GM18868 (cell line): ENCODE measurements at regions not wholly inside any gene's neighbourhood (a gene's known extent, or its start where the extent isn't known, plus 50 kb on each side); places are given as distances from the start of the nearest gene placed in this dataset.

Experiments
- ATAC-seq: cut with Tn5 transposase; IDR thresholded peaks from one replicate; pipeline ENCODE4 v1.9.1; 2021; ENCODE audit warnings: mild to moderate bottlenecking, moderate library complexity; ENCODE audit not compliant: unreplicated experiment

- ATAC-seq = no peak
Observed at GRCh38 chr6:6884193-6884627, 223.6 kb upstream of the RREB1 start.

DNA sequence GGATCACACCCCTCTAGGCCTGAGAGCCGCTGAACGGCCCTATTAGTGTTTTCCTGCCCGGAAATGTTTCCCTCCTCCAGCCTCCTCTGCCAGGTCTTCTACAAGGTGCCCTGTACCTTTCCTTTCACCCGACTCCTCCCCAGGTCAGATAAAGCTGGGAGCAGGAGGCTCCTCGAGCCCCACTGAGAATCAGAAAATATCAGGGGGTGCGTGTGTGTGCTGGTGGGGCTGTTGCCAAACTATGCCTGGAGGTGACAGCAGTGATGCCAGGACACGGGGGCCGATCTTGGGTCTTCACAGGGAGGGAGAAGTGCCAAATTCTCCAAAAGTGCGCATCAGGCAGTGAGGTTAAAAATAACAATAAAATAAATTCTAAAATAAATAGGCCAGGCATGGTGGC is 222.8 kb upstream of the RREB1 start:
- ATAC-seq = no peak

DNA sequence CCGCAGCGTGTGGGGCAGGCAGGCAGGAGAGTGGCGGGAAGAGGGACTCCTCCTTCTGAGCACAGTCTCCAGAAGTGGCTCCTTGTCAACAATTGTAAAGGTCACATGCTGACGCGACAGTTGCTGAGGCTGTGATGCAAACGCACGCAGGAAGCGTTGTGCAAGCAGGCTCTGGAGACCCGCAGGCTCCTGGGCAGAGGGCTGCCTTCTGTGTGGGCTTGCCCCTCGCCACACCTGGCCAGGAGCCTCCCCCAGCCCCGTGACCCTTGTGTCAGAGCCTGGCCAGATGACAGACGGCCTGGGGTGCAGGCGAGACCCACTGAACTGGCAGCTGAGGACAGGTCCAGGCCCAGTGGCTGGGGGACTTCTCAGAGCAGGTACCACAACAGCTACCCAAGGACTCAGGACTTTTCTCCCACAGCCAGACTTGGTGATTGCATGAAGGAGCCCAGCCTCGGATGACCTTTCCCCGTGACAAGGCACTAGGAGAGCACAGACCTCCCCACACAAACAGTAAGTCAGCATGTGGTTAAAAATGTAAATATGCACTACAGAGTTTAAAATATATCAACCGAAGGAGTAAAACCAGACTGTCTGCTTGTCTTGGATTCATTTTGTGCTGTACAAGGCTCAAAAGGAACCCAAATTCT is 222.1 kb upstream of the RREB1 start:
- no peak for ATAC-seq

GRCh38 chr6:6886171-6886885 is 221.4 kb upstream of the RREB1 start:
- no peak for ATAC-seq

GRCh38 chr6:6886886-6887285 is 220.9 kb upstream of the RREB1 start:
- no peak for ATAC-seq

DNA sequence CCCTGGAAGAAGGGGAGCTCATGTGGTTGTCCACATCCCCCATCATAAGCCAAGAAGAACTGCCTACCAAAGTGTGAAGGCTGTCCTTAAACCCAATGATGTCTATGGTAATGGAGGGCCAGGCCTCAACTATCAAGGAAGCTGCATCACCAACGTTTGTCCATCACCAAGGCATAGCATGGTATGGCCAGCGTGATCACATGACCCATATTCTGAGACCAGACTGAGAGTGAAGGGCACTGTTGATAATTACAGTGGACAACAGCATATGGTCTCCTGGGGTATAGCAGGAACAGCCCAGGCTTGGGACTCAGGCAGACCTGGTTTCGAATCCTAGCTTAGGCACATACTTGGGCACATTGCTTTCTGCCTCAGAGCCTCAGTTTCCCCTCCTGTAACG is 218.2 kb upstream of the RREB1 start:
- ATAC-seq = no peak

DNA sequence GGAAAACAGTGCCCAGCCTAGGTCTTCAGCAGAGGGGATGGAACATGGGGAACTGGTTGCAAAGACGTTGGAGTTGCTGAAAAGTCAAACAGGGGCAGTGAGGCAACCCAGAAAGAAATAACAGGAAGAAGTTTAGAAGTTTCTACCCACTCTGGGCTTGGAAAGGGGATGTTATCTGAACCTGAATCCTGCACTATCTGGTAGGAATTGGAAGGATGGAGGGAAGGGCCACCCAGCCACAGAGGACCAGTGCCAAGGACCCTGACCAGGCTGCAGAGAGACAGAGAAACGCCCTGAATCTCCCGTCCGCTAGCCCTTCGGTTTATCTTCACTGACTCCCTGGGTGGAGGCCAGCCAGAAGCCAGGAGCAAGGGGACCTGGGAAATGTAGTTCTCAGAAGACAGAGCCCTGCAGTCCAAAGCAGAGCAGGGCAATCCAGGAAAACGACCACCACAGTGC is 217.3 kb upstream of the RREB1 start:
- no peak for ATAC-seq

DNA sequence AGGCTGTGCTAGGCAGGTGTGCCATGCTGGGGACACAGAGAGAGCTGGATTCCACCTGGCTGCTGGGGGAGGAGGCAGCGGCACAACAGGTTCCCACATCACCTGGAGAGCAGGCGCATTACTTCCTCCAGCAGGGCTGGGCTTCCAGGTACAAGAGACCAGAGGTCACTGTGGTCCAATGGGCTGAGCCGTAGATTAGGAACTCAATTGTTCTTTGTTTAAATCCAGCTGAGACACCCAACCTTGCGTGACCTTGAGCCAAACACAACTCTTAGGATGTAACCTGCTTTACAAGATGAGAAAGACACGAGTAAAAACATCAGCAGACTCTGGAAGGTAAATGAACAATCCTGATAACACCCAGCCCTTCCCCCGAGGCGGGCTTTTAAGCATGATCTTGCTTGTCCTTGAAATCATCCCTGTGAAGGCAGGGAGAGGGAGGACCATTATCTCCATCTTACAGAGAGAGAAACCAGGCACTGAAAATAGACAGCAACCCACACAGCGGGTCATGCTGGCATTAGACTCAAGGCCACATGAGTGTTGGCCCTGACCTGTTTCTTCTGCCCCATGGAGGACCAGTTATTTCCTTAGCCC is 216.5 kb upstream of the RREB1 start:
- no peak for ATAC-seq

GRCh38 chr6:6891949-6892461 is 215.8 kb upstream of the RREB1 start:
- ATAC-seq = no peak

- no peak for ATAC-seq
Observed at GRCh38 chr6:6892744-6893583, 214.8 kb upstream of the RREB1 start.

DNA sequence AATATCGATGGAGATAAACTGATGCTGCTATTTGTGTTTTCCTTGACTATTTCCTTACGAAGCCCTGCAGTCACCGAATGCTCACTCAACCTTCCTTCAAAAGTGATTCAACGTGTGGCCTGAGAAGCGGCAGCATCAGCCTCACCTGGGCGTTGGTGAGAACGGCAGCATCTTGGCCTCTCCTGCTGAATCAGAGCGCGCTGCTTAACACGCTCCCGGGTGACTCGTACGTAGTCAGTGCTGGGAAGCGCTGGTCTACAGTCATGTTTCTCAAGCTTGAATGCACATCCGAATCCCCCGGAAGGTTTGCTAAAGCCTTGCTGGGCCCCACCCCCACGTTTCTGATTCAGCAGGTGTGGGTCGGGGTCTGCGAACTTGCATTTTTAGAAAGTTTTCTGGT is 214.1 kb upstream of the RREB1 start:
- no peak for ATAC-seq

- ATAC-seq = no peak
Observed at GRCh38 chr6:6895929-6896328, 211.8 kb upstream of the RREB1 start.

- no peak for ATAC-seq
Observed at GRCh38 chr6:6897140-6897539, 210.6 kb upstream of the RREB1 start.

DNA sequence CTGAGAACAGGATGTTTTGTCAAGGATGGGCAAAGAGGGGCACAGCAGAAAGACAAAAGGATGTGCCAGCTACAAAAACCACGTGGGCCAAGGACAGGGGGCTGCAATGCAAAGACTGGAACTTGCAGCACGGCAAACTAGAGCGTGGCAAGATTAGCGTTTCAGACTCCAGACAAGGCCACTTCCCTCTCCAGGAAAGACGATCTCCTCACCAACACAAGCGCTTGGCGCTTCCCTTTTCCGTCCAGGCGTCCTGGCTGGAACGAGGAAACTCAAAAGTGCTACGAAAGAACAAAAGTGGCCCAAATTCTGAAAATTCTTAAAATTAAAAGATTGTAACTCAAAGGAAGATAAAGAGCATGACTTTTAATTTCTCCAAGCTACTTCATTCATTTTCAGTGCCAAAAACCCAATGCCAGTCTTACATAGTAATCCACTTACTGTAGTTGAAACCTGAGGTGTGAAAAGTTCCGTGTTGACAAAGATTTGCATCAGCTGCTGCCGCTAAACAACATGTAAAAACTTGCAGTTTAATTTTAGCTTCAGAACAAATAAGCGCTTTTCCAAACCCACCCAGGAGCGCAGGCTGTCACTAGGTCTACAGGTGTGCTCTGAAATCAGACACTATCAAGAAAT is 207.1 kb upstream of the RREB1 start:
- ATAC-seq = no peak

DNA sequence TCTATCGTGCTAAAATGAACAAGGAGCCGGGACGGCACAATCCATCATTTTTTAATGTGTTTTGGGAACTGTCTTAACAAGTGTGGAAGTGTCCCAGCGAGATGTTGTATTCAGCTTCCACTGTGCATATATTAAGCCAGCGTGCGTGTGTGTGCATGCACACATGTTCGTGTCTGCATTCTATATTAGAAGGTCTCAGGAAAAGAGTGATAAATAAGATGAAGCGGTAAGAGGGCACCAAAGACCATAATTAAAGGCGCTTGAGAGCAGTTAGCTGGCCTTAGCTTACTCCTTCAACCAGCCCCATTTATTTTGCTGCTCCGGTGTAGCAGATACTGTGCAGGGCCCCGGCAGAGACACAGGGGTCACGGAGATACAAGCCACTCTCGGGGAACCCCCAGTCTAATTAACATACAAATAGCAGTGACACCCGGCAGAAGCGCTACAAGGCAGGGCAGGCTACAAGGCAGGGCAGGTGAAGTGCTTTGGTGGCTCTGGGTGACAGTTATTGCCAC is 206.5 kb upstream of the RREB1 start:
- ATAC-seq = no peak

- no peak for ATAC-seq
Observed at GRCh38 chr6:6901945-6902344, 205.8 kb upstream of the RREB1 start.

- no peak for ATAC-seq
Observed at GRCh38 chr6:6905961-6906518, 201.7 kb upstream of the RREB1 start.

DNA sequence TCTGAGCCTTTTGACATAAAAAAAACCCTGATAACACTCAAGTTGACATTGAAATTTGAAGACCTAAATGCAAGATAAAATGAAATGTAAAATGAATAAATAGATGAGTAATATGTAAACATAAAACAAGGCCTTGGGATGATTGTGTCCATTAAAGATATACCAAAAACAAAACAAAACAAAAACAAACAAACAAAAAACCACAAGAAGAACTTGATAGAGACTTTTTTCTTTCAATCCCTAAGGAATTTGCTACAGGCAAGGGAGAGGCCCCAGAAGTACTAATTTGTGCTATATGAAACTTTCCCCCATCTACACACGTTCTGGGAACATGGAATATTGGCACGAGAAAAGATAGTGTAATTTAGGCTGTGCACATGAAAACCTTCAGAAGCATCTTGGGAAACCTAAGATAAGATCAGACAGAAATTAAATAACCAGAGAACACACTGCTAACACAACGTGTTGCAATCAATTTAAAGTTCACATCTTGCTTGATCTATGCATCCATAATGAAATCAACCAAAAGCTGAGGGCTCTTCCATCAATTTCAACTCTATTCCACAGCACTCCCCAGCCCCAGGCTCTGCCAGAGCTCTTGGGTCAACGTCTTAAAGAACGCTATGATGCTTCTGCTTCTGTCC is 201.1 kb upstream of the RREB1 start:
- ATAC-seq = no peak

DNA sequence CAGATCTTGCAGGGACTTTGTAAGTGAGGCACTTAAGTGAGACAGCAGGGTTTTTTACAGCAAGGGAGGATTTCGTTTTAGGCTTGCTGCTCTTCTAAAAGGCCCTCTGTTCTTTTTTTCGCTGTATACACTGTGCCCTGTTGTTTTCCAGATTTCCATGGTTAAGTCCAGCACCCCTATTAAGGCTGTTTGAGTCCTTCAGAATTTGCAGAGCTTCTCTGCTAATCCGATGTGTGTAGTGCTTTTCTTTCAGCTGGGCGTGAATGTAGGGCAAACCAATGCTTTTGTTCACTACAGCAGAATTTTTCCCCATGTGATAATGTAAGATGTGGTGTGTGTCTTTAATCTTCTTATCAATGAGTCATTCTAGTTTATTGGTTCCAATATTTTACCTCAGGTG is 200.5 kb upstream of the RREB1 start:
- ATAC-seq = no peak

DNA sequence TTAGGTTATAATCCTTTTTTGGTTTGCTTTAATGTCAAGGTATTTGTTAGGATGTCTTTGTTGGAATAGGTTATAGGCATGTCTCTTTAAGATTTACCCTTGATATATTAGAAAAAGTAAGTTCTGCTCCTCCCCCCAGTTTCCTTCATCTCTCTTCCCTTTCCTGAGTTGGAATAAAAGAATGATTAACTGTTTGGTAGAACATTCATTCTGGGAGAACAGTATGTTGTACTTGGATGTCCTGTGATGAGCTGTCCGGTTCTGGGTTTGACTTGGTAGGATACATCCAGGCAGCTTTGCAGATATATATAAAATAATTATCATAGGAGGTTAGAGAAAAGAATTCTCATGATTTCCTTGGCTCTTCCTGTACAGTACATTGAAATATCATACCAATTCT is 199.6 kb upstream of the RREB1 start:
- no peak for ATAC-seq
